LNCAP (cell line): ENCODE measurements at regions not wholly inside any gene's neighbourhood (a gene's known extent, or its start where the extent isn't known, plus 50 kb on each side); places are given as distances from the start of the nearest gene placed in this dataset.

ENCODE experiments used
- TF ChIP-seq, protein P1 (sequence below): fragments of 450-650 bp; IDR thresholded peaks from 2 replicates; pipeline ENCODE4 v1.5.1; 2017; ENCODE audit warnings: mild to moderate bottlenecking

DNA sequence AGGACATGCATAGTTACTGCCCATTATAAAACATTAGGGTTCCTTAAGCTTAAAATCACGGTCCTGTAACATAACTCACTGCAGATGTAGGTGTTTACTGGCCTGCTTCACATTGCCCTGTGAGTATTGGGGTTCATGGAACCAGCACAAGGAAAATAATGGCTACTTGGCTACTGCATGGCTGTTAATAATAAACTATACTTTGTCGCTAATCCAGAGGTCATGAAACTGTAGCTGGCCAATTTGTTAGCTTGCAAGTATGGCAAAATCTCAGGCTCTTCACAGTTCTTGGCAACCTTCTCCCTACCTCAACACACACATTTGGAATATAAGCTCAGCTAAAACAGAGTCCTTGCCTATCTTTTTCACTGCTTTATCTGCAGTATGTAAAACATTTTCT is 274.0 kb upstream of the NR5A2 start:
- TF ChIP-seq, protein P1, sequence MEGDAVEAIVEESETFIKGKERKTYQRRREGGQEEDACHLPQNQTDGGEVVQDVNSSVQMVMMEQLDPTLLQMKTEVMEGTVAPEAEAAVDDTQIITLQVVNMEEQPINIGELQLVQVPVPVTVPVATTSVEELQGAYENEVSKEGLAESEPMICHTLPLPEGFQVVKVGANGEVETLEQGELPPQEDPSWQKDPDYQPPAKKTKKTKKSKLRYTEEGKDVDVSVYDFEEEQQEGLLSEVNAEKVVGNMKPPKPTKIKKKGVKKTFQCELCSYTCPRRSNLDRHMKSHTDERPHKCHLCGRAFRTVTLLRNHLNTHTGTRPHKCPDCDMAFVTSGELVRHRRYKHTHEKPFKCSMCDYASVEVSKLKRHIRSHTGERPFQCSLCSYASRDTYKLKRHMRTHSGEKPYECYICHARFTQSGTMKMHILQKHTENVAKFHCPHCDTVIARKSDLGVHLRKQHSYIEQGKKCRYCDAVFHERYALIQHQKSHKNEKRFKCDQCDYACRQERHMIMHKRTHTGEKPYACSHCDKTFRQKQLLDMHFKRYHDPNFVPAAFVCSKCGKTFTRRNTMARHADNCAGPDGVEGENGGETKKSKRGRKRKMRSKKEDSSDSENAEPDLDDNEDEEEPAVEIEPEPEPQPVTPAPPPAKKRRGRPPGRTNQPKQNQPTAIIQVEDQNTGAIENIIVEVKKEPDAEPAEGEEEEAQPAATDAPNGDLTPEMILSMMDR = no peak

DNA sequence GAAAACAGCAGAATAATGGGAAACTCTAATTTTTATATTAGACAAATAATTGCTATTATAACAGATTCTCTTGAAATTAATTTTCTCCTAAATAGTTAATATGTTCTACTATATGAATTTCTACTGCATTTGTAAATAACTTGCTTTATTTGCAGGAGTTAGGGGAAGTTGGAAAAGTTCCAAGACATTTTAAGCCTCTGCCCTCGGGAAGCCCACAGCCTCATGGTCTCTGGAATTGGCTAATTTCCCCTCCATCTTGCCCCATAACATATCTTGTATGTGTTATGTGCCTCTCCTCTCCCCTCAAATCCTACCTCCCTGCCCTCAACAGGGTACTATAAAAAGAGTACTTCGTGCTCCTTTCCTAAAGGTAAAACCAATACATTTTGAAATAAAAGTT is 271.4 kb upstream of the NR5A2 start:
- TF ChIP-seq, protein P1 = no peak

- TF ChIP-seq, protein P1 = no peak
Observed at GRCh38 chr1:199758626-199759255, 268.8 kb upstream of the NR5A2 start.

DNA sequence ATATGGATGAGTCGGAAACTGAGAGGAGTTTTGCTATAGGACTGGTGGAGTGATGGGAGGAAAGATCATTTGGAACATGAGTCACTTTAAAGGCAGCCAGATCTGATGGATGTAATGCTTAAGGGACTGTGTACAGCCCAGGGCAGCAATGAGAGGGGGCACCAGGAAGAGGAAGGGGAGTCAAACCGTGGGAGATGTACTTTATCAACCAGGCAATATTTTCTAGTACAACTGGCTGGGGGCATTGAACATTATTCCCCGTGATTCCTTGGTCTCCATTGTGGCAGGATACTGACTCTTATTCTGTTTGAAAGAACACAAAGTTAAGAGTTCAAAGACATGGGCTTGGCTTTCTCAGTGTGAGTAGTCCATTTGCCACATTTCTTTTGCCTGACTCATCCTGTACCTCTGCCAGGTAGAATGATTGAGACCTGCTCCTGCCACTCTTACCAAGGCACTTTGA is 268.2 kb upstream of the NR5A2 start:
- TF ChIP-seq, protein P1 = no peak

GRCh38 chr1:199762572-199762971 is 264.9 kb upstream of the NR5A2 start:
- TF ChIP-seq, protein P1 = no peak

DNA sequence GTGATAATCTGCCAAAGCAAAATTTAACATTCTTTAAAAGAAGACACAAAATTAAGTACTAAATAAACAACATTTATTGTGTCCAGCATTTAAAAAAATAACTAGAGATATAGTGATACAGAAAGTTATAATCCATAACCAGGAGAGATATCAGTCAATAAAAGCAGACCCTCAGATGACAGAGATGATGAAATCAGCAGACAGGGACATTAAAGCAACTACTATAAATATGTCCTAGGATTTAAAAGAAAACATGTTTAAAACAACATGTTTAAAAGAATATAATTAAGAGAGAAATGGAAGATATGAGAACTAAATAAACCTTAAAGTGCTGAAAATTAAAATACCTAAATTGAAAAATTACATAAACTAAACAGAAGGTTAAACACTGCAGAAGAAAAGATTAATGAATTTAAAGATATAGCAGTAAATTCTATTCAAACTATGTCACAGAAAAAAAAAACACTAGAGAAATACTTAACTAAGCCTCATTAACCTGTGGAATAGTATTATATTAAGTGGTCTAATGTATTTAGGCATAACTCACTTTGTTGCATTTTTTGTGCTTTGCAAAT is 261.2 kb upstream of the NR5A2 start:
- TF ChIP-seq, protein P1 = no peak

GRCh38 chr1:199767700-199768099 is 259.8 kb upstream of the NR5A2 start:
- TF ChIP-seq, protein P1 = no peak
